HG03520 (cell line): ENCODE measurements at regions not wholly inside any gene's neighbourhood (a gene's known extent, or its start where the extent isn't known, plus 50 kb on each side); places are given as distances from the start of the nearest gene placed in this dataset.
"Not testable (repeated sequence)": the region's sequence is repeated elsewhere in the genome, so short reads cannot be mapped to it uniquely, and the experiment has no call there.

Source experiments
- ATAC-seq: cut with Tn5 transposase; IDR thresholded peaks from one replicate; pipeline ENCODE4 v1.9.1; 2021; ENCODE audit warnings: mild to moderate bottlenecking, moderate library complexity; ENCODE audit not compliant: unreplicated experiment

DNA sequence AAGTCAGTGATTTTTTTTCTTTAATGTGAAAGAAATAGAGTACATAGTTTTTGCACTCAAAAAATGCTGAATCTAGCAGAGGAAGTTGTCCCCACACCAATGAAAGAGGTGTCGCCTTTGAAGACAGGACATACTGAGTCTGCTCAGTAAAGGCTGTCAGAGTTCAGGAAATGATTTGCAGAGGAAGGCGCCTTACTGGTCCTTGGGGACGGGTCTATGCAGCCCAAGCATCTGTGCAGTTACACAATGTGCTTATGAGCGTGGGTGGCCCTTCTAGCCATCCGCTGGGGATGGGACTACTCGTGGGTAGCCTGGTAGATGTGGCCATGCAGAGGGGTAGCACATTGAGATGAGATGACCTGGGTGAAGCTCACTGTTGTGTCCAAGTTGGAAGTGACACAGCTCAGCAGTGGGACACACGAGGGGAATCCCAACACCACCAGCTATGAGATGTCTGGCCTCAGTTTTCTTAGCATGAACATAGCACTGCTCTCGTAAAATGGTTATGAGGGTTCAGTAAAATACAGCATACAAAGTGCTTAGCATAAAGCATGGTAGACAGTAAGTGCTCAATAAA lies 116.5 kb upstream of the RBPJ start:
- no peak for ATAC-seq

GRCh38 chr4:26204911-26205370 lies 115.9 kb upstream of the RBPJ start:
- no peak for ATAC-seq

DNA sequence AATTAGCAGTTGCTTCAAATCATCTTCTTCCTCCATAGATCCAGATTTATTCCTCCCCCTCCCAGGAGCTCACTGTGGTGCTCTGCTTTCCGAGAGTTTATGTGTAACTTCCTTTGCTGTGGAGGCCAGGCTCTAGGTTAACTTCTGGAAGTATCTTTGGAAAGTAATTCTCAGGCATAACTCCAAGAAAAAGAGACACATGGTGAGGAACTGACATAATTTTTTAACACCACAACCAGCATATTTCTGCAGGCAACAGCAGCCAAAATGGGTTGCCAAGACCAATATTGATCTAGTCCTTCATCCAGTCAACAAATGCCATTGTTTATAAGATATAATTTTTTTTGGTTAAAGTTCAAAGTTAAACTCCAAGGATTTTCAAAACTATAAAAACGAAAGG lies 114.5 kb upstream of the RBPJ start:
- ATAC-seq = no peak

DNA sequence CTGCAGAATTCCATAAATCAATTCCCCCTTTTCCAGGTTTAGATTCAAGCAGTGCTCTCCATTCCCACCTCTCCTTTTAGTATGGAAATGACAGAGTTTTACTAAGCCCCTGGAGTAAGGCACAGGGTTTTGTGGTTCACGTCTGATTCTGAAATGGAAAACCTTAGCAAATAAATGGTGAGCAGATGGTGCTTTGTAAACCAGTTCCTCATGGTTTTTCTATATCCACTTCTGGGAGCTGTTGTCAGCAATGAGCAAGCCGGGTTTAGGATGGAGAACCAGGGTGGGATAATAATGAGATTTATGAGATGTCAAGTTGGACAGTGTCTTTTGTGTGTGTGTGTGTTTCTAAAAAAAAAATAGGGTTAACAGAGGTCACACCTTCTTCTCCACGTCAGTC lies 113.8 kb upstream of the RBPJ start:
- ATAC-seq = no peak

DNA sequence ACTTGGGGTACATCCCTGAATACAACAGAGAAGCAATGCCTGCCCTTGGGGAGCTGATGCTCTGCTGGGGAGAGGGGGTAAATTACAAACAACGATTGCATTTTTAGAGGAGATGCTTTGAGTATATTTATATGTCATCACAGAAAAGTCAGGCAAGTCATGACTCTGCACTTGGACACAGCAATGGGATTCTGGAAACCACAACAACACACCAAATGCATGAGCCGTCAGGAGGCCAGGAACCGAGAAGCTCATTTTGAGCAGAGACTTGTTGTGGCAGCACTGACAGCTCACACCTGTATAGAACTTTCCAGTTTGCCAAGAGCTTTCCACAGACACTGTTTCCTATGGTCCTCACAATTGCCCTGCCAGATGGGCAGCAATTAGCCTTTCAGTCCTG lies 113.2 kb upstream of the RBPJ start:
- ATAC-seq = no peak

DNA sequence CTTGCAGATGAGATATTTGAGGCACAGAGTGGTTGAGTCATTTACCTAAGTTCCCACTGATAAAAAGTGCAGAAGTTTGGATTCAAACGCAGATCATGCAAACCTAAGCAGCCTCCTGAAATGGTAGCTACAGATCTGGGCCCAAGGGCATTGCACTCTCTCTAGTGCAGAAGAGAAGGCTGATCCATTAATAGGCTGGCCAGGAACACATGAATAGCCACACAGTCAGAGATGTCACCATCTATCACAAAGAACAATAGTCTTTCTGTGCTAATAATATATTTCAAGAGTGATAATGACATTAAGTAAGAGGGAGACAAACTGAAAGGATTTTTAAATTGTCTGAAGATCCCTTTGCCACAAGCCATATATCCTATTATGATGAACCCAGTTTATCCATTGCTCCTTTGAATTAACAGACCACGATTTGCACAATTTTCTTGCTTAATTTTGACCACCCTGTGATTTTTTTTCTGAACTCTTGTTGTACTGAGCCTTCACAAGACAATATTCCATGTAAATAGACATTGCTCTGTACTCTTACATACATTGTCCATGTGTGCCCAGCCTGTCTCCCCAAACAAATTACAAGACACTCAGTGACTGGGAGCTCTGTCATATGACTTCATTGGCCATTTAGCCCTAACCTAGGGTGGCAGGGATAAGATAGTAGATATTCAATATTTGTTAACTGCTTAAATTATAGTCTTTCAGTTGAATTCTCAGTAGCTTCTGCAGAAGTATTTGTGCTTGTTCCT lies 112.4 kb upstream of the RBPJ start:
- no peak for ATAC-seq

DNA sequence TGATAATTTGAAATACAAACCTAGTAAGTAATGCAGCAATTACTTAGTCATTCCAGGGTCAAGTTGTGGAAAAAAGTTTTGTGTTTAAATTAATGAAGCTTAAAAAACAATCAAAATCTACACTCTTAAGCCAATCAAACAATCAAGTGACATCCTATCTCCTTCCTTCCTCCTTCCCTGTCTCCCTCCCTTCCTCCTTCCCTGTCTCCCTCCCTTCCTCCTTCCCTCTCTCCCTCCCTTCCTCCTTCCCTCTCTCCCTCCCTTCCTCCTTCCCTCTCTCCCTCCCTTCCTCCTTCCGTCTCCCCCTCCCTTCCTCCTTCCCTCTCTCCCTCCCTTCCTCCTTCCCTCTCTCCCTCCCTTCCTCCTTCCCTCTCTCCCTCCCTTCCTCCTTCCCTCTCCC lies 111.4 kb upstream of the RBPJ start:
- not testable (repeated sequence) for ATAC-seq

GRCh38 chr4:26212528-26212927 lies 108.3 kb upstream of the RBPJ start:
- no peak for ATAC-seq

- no peak for ATAC-seq
Measured at GRCh38 chr4:26213317-26213716, 107.5 kb upstream of the RBPJ start.

- ATAC-seq = no peak
Measured at GRCh38 chr4:26214994-26215393, 105.8 kb upstream of the RBPJ start.

GRCh38 chr4:26215725-26216124 lies 105.1 kb upstream of the RBPJ start:
- ATAC-seq = no peak

GRCh38 chr4:26217481-26217880 lies 103.3 kb upstream of the RBPJ start:
- ATAC-seq = no peak

DNA sequence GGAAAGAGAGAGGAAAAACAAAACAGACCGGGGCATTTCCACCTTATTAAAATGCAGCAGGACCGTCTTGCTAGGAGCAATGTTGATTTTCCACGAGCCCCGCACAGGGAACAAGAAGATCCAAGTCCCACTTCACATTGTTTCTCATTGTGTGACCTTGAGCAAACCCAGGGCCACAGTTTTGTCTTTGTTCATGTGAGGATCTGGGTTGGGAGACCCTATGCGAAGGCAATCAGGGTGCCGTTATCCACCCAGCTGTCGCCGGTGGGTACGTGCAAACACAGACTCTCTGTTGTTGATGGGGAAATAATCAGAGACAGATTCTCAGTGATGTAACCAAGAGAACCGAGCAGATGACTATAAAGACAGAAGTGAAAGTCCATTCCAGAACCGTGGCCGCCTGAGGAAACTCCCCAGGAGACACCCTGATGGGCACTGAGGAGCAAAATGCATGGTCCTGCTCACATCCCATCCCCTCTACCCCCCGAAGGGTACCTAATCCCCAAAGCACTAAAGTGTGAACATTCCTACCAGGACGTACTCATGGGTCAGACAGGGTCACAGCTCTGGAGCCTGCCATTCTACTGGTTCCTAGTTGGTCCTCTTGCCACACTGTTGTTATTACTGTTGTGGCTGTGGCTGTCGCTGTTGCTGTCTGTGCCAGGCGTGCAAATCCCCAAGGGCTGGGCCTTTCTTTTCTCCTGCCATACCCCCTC lies 102.7 kb upstream of the RBPJ start:
- ATAC-seq = peak; percentile 83

DNA sequence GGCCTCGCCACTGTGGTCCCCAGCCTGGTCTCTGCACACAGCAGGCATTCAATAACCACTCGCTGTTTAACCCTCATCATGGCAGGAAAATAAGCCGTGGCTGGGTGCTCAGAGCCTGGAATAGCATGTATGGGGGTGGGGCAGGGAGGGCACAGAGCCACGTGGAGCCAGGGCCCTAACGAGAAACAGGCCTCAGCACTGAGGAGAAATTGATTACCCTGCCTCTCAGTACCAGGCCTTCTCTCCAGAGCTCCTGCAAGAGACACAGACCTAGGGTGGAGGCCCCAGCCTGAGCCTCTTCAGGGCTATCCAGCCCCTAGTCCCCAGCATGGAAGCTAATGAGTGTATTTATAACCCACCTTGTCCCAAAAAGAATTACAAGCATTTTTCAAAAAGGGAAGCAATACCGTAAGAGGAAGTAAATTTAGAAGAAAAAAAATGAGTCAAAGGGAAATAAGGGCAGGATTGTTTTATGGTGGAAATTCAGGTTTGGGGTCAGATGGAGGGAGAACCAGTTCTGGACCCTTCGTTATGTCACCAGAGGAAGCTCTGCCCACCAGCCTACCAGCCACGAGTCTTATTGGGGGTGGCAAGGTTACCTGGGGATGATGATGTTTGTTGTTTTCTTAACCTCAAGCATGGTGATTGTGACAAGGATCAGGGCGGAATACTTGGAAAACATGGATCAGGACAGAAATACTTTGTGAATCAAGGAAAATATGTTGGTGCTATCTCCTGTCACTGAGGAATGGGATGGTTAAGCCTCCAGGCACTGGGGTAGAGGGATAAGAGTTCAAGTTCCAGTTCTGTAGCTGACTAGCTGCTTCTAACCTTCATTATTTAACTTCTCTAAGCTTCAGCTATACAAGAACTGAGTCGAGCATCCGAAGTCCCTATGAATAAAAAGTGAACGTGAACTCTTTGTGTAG lies 101.9 kb upstream of the RBPJ start:
- no peak for ATAC-seq

GRCh38 chr4:26220696-26221095 lies 100.1 kb upstream of the RBPJ start:
- ATAC-seq = no peak

GRCh38 chr4:26223155-26223554 lies 97.7 kb upstream of the RBPJ start:
- no peak for ATAC-seq

DNA sequence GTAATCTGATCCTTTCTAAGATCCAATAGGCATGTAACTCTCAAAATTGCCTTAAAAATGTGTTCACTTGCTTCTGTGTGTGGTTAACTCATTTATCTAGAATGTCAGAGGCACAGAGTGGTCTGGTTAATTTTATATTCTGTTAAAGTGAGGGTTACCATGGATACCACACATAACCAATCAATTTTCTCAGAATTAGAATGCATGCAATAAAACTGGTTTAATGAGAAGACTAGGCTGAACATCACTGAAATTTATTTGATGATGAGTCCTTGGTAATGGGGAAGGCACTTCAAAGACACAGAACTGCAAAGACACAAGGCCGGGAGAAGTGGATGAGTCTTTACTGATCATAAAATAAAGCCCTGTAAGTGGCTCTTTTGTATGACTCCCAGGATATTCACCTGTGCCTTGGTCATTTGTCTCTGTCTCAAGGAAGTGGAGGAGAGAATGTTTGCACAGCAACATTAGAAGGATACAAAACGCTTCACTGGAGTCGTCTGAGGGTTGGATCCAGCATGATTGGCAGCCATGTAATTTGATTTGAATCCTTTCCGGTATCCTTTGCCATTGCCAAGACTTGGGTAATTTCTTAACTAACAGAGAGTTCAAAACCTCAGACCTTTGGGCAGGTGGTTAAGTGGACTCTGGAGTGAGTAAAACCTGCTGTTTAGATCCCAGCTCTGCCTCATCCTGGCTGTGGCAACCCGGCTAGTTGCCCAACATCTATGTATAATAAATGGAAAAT lies 94.0 kb upstream of the RBPJ start:
- no peak for ATAC-seq

DNA sequence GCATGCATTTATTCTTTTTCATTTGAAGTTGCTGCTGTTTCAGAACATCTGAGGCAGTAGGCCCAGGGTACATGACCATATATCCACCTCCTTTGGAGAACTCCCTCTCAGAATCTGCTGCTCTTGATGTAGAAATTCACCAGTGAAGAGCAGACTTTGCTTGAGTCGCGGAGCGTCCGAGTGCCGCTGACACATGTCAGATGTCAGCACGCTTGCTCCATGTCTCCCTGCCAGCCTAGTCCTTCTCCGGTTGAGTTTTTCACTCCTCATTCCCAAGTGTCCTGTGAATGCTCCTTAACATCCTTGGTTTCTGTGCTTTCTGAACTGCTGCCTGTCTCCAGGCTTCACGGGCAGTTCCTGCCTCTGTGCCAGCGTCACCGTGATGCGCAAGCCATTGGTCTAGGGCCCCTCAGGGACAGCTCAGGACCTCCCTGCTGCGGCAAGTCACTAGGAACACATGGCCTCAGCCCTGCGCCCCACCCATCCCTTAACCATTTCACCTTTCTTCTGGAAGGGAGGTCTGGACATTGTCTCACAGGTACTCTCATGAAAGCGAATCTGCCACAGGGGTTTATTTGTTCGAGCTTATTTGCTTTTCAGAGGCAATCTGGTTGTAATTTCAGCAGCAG lies 93.1 kb upstream of the RBPJ start:
- no peak for ATAC-seq

GRCh38 chr4:26228883-26229282 lies 91.9 kb upstream of the RBPJ start:
- ATAC-seq = no peak

- ATAC-seq = no peak
Measured at GRCh38 chr4:26229974-26230373, 90.8 kb upstream of the RBPJ start.
